HL-60/S4 treated with phorbol 12-myristate 13-acetate at 8.2 ng/mL for 4 days and 3 days (cell line): ENCODE measurements at regions not wholly inside any gene's neighbourhood (a gene's known extent, or its start where the extent isn't known, plus 50 kb on each side); places are given as distances from the start of the nearest gene placed in this dataset.
"Not testable (repeated sequence)": the region's sequence is repeated elsewhere in the genome, so short reads cannot be mapped to it uniquely, and the experiment has no call there.

Experiments
- in situ Hi-C: fragments of 300-500 bp; cut with MboI; formaldehyde crosslinking; loops from 2 replicates; pipeline ENCODE4 v1.15.0; 2022; ENCODE audit warnings: low sequenced_read_pairs

- in situ Hi-C loops, result no loop called here
These were observed 52.6 kb upstream of the SP8 start for GRCh38 chr7:20839196-20839735.

DNA sequence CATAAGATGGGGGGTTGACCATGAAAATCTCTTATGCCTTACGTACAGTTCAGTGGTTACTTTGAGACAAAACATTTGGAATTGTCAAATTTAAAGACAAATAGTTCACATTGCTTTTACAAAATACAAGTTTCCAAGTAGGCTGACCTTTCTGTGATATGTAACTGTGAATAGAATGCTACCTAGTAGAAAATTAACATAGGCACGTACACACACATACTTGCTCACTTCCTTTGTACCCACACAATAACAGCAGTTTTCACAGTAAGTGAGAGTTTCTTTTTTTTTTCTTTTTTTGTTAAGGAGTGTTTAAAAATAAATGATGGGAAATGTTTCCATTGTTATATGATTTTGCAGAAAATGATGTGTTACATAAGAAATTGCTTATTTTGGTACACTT lies 53.3 kb upstream of the SP8 start:
- in situ Hi-C loops, result no loop called here

DNA sequence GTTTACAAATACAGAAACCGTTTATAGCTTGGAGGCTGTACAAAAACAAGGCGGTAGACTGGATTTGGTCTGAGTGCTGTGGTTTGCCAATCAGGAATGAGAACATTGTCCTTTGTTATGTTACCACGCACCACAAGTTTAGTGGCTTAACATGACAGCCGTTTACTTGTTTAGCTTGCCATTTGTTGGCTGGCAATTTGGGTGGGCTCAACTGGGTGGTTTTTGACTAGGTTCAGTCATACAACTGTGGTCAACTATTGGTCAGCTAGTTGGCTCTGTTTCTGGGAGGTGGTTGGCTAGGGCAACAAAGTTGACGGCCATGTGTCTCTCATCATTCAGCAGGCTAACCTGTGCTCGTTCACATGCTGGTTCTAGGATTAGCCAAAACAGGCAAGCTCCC lies 60.1 kb upstream of the SP8 start:
- in situ Hi-C loops, result no loop called here

- in situ Hi-C loops, result no loop called here
These were observed 72.3 kb upstream of the SP8 start for GRCh38 chr7:20858951-20859350.

GRCh38 chr7:20861468-20861867 lies 74.8 kb upstream of the SP8 start:
- in situ Hi-C loops, result no loop called here

GRCh38 chr7:20862554-20862953 lies 75.9 kb upstream of the SP8 start:
- in situ Hi-C loops, result no loop called here

DNA sequence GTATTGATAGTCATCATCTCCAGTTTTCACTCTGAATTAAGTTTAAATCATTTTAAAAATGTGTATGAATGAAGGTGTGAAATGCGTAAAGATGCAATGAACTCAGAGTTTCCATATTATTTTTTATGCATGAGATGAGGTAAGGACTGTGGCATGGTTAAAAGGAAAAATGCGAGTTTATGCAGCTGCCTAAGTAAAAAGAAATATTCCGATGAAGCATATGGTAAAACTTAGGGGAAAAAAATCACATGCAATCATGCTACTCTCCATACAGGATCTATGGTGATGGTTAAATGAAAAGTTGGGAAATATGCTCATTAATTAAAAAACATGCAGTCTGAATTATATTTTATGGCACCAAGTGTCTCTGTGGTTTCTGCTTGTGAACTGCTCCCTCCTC lies 77.5 kb upstream of the SP8 start:
- in situ Hi-C loops, result no loop called here

DNA sequence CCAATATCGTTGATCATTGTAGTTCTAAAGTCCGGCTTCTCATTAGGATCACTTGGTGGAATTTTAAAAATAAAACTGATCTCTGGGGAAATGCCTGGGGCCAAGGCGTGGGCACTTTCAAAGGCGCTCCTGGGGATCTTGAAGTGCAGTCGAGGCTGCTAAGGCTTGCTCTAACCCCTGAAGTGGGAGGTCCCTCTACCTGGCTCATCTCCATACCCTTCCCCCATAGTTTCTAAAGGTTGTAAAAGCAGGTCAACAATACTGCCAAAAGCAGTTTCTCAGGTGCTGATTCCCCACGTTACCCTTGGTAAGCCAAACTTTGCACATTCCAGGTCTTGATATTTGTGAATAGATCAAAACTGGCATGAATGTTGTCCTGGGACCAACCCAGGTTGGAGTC lies 79.0 kb upstream of the SP8 start:
- in situ Hi-C loops, result no loop called here

- in situ Hi-C loops, result no loop called here
These were observed 84.3 kb upstream of the SP8 start for GRCh38 chr7:20870977-20871376.

- in situ Hi-C loops, result no loop called here
These were observed 106.1 kb upstream of the SP8 start for GRCh38 chr7:20892776-20893175.

- in situ Hi-C loops, result no loop called here
These were observed 108.1 kb upstream of the SP8 start for GRCh38 chr7:20894806-20895205.

DNA sequence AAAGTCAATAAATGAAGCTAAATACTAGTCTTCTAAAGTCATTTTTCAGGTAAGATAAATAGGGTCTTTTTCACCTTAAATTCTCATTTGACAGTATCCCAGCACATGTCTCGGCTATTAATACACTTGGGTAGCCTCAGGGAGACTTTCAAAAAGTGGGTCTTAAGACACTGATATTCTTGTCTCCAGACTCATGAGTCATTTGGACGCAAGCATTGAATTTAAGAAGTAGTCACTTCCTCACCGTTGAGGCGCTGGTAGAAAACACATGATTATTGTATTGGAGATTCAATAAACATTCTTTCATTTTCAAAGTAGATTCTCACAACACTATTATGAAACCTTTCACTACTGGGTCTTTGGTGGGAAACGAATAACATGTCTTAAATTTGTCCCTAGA lies 108.9 kb upstream of the SP8 start:
- in situ Hi-C loops, result no loop called here

DNA sequence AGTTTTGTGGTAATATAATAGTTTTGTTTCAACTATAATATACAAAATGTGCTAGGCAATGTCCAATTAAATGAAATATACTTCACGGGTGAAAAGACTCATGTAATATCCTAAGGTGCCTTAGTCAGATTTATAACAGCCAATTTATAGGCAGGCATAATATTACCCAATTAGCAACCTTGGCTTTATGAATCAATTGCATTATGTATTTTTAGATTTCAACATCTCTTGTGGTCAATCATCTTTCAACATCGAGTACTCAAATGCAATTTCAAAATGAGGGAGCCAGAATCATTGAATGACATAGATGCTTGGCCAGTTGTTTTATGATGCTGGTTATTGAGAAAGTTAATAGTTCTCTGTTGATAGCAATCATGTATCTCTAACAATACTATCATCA lies 110.3 kb upstream of the SP8 start:
- in situ Hi-C loops, result no loop called here

DNA sequence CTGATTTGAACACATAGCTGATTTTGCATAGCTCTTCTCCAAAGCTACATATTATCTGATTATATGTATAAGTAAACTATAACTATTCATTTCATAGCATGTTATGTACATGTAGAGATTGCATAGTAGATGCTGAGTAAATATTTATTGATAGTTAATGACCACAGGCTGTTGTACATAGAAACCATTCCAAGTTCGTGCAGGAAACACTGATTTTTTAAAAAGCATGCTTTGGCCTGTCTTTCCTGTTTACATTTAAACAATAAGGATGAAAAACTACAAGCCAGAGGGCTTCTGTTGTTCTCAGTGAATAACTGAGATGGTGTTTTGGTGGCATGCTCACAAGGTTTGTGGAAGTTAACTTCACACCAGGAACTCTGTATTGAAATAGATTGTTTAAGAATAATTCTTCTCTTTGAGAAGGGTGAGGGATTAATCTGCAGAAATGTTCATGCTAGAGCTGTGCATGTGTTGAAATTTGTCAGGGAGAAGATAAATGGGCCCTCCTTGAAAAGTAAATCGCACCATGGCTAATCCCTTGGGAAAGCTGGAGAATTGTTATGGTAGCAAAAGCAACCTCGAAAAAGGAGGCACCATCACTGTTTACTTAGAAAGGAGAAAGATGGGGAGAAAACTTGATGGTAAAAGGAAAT lies 120.2 kb upstream of the SP8 start:
- in situ Hi-C loops, result no loop called here

DNA sequence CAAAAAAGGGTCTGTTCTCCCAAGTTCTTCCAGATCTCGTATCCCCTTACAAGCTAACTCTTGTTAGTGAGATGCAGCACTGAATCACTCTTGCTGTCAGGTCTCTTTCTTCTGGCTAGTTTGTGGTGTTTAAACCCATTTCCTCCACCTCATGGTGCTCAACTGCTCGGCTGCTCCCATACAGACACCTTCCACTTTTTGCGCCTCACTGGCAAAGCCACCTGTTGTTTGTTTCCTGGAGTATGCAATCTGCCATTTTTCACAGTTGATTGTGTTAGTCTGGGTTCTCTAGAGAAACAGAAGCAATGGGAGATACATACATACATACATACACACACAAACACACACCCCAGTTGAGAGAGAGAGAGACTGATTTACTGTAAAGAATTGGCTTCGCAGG lies 124.4 kb upstream of the SP8 start:
- in situ Hi-C loops, result no loop called here

GRCh38 chr7:20913853-20914252 lies 127.2 kb upstream of the SP8 start:
- in situ Hi-C loops, result no loop called here

GRCh38 chr7:20916311-20916710 lies 129.6 kb upstream of the SP8 start:
- in situ Hi-C loops, result no loop called here

GRCh38 chr7:20917603-20918002 lies 130.9 kb upstream of the SP8 start:
- in situ Hi-C loops, result no loop called here

DNA sequence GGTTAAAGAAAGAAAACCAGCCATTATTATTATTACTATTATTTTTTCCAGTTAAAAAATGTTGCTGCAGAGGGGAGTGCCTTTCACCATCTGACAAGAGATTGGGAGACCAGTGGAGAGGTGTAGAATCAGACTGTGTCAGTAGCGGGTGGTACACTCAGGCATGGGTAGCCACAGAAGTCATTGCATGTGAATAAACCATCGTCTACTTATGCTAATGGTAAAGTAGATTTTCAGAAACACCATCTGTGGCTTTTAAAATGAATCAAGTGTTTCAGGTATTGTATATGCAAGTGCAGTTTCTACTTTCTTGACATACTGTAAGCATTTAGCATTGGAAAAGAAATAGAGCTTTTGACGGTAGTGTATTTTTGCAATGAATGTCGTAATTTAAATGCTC lies 131.5 kb upstream of the SP8 start:
- in situ Hi-C loops, result no loop called here

- in situ Hi-C loops, result not testable (repeated sequence)
These were observed 140.5 kb upstream of the SP8 start for GRCh38 chr7:20927178-20927577.

DNA sequence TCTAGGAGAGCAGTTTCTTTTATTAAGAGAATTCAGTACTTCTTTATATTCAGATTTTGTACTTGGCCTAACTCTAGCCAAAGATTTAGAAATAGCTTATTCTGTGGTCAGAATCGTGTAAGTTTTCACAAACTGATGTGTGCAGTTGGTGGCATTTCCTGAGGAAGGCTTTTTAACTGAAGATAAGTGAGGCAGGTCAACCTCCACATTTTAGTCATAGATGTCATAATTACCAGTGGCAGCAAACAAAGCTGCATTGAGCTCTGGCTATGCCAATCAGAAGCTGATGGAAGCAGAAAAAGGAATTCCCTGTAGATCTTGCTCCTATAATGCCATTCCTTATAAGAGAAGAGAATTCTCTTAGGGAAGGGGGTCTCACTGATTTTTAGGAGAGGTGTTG lies 141.3 kb upstream of the SP8 start:
- in situ Hi-C loops, result no loop called here

DNA sequence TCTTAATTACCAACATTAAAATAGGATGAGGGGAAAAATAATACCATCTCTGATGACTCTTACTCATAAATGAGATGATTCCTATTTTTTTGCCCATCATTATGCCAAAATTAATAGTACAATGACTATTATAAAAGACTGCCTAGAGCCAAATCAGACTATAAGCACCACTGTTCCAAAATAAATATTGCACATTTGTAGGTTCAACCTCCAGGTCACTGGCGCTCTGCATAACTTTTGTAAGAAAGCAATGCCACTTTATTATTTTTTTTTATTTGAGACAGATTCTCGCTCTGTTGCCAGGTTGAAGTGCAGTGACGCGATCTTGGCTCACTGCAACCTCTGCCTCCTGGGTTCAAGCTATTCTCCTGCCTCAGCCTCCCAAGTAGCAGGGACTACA lies 142.5 kb upstream of the SP8 start:
- in situ Hi-C loops, result no loop called here

GRCh38 chr7:20931739-20932138 lies 145.1 kb upstream of the SP8 start:
- in situ Hi-C loops, result no loop called here
